GM19452 (cell line): ENCODE measurements at regions not wholly inside any gene's neighbourhood (a gene's known extent, or its start where the extent isn't known, plus 50 kb on each side); places are given as distances from the start of the nearest gene placed in this dataset.

Experiments used
- ATAC-seq: cut with Tn5 transposase; IDR thresholded peaks from one replicate; pipeline ENCODE4 v1.9.1; 2021; ENCODE audit not compliant: unreplicated experiment

DNA sequence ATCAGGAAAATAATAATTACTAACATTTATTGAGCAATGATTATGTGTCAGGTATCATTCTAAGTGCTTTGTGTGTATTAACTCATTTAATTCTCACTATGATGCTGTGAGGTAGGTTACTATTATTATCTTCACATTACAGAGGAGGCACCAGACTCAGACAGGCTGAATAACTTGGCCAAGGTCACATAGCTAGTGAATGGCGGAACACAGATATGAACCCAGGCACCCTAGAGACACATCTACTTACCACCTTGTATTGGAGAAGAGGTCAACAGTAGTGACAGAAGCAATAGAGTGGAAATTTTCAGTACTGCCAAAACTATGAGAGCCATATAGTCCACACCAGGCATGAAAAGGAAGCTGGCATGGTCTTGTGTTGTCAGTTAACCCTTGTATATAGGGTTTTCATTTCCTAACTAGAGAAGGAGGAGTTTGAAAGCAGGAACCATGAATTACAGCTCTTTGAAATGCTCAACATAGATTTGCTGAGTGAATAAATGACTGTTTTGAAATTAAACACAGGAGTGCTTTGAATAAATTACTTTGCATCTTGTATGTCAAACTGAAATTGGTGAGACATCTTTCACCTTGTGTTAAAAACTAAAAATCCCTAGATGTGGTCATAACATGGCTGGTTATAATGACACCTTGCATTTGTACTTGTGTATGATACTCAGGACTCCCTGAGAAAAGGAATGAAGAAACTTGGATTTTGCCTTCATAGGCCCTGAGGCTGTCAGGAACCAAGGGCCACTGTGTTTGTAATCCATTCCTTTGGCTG, 71.8 kb downstream of the RTL9 start:
- ATAC-seq: no peak

DNA sequence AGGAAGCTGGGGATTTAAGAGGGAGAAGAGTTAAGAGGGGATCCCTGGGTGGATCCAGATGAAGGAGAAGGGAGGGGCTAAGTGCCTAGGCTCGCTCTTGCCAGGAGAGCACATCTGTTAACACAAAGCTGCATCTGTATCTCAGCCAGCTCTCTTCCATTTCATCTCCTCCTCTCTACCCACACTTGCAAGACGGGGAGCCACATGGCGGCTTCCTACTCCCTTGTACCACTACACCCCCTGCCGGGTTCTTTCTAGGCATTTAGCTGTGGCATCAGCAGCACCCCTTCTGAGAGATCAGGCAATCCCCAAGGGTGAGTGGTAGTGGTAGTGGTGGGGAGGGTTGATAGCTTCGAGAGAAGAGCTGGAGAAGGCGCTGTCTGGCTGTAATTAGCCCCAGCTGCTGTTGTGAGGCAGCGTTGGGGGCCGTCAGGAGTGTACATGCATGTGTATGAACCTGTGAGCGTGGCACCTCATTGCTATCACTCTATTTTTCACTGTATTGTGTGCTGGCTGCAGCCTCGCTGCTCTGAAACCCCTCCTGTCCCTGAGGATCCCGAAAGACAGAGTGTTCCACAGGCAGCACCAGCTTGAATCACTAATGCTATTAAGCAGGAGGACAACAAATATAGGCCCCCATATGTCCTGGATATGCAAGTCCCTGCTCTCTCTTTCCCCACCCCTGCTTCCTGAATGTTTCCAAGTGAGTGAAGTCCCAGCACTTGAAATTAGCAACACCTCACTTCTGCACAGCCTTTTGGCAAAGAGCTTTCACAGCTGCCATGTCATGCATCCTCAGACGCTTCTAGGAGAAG, 73.7 kb downstream of the RTL9 start:
- no peak for ATAC-seq

DNA sequence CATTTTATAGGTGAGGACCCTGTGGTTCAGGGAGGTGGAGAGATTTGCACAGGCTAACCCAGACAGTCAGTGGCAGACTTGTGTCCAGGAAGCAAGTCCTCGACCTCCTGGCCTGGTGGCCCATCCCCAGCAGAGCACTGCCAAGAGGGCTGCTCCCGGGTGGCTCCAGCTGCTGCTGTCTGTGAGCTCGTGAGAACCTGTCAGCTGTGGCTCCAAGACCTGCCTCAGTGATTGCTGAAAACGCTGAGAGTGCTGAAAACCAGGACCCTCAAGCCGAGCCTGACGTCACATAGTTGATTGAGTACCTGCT, 74.2 kb downstream of the RTL9 start:
- no peak for ATAC-seq

DNA sequence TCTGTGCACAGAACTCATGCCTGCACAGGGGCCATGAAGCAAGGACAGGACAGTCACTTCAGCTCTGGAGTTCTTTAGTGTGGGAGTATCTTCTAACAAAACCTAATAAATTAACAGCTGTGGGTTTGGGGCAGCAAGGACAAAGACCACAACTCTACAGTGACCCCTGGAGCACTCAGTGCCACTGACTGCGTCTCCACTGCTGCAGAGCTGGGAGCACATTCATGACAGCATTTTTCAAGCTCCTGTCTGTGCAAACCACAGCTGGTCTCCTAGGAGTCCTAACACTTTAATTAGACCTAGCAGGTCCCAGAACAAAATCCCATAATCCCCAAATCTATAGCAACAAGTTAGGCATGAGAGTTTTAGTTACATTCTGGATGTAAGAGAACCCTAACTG, 76.5 kb downstream of the RTL9 start:
- ATAC-seq: no peak

- ATAC-seq: no peak
These were observed 77.9 kb downstream of the RTL9 start for GRCh38 chrX:110436523-110436922.

GRCh38 chrX:110437686-110438085, 79.0 kb downstream of the RTL9 start:
- no peak for ATAC-seq

- no peak for ATAC-seq
These were observed 81.6 kb downstream of the RTL9 start for GRCh38 chrX:110440016-110440805.

DNA sequence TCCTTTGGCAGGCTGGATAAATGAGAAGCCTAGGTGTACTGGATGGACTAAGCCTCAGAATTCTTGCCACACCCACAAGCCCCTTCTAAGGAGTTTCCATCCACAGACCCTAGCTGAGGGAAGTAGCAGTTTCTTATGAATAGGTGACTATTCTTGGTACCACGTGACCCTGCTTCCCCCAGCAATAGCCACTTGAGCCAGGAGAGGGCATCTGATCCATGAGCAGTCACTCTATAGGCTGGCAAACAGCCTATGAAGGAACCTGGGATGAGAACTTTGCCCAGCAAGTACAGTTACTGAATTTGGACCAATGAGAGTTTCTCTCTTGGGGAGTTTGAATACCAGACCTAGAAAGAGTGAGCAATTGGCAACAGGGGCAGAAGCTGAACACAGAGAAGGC, 84.0 kb downstream of the RTL9 start:
- ATAC-seq: peak; percentile 82

DNA sequence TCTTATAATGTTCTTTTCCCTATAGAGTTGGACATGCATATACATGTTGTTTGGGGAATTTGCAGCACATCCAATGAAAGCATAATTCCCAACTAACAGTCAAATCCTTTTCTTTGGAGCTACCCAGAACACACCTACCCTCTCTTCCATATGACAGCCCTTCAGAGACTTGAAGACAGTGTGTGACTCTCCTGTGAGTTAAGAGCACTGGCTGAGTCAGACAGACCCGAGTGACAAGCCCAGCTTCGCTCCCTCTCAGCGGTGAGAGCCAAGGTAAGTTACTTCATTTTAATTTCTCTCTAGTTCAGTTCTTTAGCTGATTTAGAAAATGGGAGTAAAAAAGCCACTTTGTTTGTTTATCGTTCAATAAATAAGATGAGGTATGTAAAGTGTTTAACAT, 86.3 kb downstream of the RTL9 start:
- ATAC-seq: no peak

- ATAC-seq: no peak
These were observed 89.8 kb downstream of the RTL9 start for GRCh38 chrX:110448459-110448858.

- no peak for ATAC-seq
These were observed 90.7 kb downstream of the RTL9 start for GRCh38 chrX:110449312-110449711.

DNA sequence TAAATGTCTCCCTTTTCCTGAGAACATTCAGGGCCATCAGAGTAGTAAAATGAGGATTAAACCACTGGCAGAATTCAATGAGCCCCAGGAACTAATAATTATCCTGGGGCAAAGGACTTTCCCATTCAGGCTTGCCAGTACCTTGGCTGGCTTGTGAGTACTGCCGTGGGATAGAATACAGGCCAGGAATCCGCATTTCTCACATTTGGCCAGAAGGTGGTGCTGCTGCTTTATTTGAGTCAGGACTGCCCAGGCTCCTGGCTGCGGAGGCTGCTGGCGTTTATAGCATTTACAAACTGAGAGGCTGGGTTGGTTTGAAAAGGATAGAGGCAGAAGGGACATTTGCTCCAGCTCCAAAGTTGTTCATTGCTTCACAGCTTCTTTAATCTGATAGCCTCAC, 91.4 kb downstream of the RTL9 start:
- no peak for ATAC-seq

GRCh38 chrX:110454336-110454735, 95.7 kb downstream of the RTL9 start:
- no peak for ATAC-seq

DNA sequence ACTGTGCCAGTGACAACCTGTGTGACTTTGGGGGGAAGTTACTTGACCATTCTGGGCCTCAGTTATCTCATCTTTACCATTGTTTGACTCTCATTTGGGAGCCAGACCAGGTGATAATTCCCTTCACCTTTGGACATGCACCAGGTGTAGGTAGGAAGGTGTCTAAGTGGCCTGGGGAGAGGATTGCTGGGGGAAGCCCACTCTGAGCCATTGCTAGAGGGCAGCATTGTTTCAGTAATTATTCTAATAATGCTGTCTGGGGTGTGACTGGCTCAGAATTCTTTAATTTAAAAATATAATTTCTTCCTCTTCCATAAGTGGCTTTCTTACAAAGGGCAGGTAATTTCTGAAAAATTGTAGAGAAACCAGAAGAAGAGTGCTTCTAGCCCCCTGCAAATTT, 104.3 kb downstream of the RTL9 start:
- ATAC-seq: no peak

GRCh38 chrX:110466790-110467189, 108.1 kb downstream of the RTL9 start:
- ATAC-seq: no peak

DNA sequence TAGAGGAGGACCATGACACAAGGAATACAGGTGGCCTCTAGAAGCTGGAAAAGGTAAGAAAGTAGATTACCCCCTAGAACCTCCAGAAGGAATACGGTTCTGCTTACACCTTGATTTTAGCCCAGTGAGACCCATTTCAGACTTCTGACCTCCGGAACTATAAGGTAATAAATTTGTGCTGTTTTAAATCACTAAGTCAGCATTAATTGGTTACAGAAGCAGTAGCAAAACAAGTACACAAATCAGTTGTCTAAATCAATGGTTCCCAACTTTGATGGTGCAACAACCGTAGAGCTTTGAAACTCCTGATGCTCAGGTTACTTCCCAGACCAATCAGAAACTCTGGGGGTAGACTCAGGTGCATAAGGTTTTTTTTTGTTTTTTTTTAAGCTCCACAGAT, 113.6 kb downstream of the RTL9 start:
- ATAC-seq: no peak

- no peak for ATAC-seq
These were observed 119.1 kb downstream of the RTL9 start for GRCh38 chrX:110477593-110478228.

DNA sequence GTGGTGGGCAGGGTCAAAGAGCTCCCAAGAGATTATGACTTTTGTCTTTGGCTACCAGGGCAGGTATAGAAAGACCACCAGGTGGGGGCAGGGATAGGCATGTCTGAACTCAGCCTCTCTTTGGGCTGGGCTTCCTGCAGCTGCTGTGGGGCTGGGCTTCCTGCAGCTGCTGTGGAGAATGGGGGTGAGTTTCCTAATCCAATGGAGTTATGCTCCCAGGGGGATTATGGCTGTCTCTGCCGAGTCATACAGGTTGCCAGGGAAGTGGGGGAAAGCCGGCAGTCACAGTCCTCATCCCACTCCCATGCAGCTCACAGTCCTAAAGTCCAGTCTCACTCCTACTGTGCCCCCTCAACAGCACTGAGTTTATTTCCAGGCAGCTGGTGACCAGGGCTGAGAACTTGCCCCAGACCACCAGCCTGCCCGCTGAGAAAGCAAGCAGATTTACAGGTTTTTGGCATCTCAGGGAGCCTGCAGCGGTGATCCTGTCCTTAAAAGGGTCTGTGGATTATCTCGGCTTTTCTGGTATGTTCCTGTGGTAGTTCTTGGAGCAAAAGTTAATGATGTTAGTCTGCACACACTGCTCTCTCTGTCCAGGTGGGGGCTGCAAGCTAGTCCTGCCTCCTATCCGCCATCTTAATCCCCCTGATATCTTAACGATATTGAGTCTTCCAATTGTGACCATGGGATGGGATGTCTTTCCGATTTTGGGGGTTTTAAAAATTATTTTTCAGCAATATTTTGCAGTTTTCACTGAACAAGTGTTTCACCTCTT, 133.4 kb downstream of the RTL9 start:
- ATAC-seq: no peak

DNA sequence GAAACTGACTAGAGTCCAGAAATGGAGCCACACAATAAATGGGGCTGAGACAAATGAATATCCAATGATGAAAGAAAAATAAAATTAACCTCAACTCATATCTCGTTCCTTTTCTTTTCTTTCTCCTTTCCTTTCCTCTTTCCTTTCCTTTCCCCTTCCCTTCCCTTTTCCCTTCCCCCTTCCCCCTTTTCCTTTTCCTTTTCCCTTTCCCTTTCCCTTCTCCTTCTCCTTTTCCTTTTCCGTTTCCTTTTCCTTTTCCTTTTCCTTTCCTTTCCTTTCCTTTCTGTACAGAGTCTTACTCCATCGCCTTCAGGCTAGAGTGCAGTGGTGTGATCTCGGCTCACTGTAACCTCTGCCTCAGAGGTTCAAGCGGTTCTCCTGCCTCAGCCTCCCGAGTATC, 146.3 kb downstream of the RTL9 start:
- ATAC-seq: no peak

DNA sequence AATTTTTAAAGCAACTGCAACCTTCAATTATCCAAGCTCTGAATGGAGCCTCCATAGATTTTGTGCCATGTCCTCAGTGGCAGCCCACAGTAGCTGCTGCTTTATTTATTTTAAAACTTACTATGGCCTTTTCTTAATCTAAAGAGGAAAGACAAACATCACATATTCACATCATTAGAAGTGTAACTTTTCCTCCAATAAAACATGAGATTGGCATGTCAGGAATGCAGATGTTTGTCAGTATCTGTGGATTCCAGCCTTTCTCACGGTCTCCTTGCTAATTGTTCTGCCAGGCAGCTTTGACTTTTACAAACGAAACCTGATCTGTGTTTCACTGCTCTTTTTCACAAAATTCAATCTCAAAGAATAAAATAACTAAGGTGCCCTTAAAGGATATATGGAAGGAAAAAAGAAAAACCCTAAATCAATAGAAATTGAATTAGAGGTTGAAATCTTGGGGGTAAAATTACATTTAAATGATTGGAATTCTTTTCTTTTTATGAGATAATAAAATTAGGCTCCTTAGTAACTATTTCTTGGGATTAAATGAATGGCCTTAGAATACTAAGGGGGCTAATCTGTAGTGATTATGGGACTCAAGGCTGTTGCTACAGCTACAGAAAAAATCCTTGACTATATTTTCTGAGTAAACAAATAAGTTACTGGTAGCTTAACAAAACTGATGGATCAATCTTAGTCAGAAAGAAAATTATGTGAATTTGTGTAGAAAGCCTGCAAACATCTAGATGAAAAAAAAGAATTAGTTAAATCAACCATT, 151.3 kb downstream of the RTL9 start:
- no peak for ATAC-seq
